HEK293 (cell line): ENCODE measurements at regions not wholly inside any gene's neighbourhood (a gene's known extent, or its start where the extent isn't known, plus 50 kb on each side); places are given as distances from the start of the nearest gene placed in this dataset.

Source experiments
- CTCF ChIA-PET: fragments of 350-600 bp; formaldehyde crosslinking; extraction: SDS; loops from one replicate; lab custom pipeline; 2021; ENCODE audit warnings: antibody characterized with exemption; lab: Yijun Ruan, JAX
- POLR2A ChIA-PET: fragments of 300-600 bp; formaldehyde crosslinking; extraction: SDS; loops from one replicate; lab custom pipeline; 2020; ENCODE audit warnings: antibody characterized with exemption, inconsistent platforms; lab: Yijun Ruan, JAX
- H3K27ac ChIP-seq: fragments of 200-500 bp; sonication (Bioruptor generic); 2 replicates; pipeline ENCODE4 v1.5.1; 2014; ENCODE audit warnings: low read depth, low read length, control low read depth, inconsistent platforms; ENCODE audit errors: extremely low read depth
- H3K36me3 ChIP-seq, 2 experiments: fragments of 200-500 bp in 1 of 2; sonication (Bioruptor generic) in 1 of 2; 1 replicate in 1 of 2; 2 replicates in 1 of 2; pipeline ENCODE4 v1.5.1; 2014 to 2017; ENCODE audit warnings: inconsistent platforms in 2 of 2, low read length in 2 of 2; ENCODE audit not compliant: control insufficient read depth in 2 of 2, insufficient read depth in 1 of 2
- H3K4me1 ChIP-seq: fragments of 200-500 bp; sonication (Bioruptor generic); 2 replicates; pipeline ENCODE4 v1.5.1; 2014; ENCODE audit warnings: mild to moderate bottlenecking, low read length, inconsistent platforms; ENCODE audit not compliant: control insufficient read depth, insufficient read depth
- H3K4me3 ChIP-seq: 2 replicates; pipeline ENCODE4 v1.5.1; 2011; ENCODE audit warnings: low read depth, mild to moderate bottlenecking, control low read depth, low read length, moderate library complexity
- H3K9me3 ChIP-seq: fragments of 200-500 bp; sonication (Bioruptor generic); 2 replicates; pipeline ENCODE4 v1.5.1; 2014; ENCODE audit warnings: low read depth, low read length, inconsistent platforms; ENCODE audit not compliant: control insufficient read depth, insufficient read depth
- BCL6B ChIP-seq: fragments of 450-650 bp; formaldehyde crosslinking; IDR thresholded peaks from 2 replicates; pipeline ENCODE4 v1.5.1; 2017; ENCODE audit warnings: missing biosample characterization, missing genetic modification characterization
- GLI2 ChIP-seq: fragments of 450-650 bp; formaldehyde crosslinking; IDR thresholded peaks from 2 replicates; pipeline ENCODE4; 2017; ENCODE audit warnings: missing biosample characterization, missing genetic modification characterization, low read depth, borderline replicate concordance
- KLF1 ChIP-seq: fragments of 450-650 bp; formaldehyde crosslinking; IDR thresholded peaks from 2 replicates; pipeline ENCODE4 v1.5.1; 2016; ENCODE audit warnings: missing biosample characterization, missing genetic modification characterization
- KLF16 ChIP-seq: fragments of 450-650 bp; formaldehyde crosslinking; IDR thresholded peaks from 2 replicates; pipeline ENCODE4 v1.5.1; 2017; ENCODE audit warnings: missing biosample characterization, missing genetic modification characterization
- PRDM6 ChIP-seq: fragments of 450-650 bp; formaldehyde crosslinking; IDR thresholded peaks from 2 replicates; pipeline ENCODE4 v1.5.1; 2017; ENCODE audit warnings: missing biosample characterization, missing genetic modification characterization
- SCRT2 ChIP-seq: fragments of 450-650 bp; formaldehyde crosslinking; IDR thresholded peaks from 2 replicates; pipeline ENCODE4 v1.5.1; 2016; ENCODE audit warnings: missing biosample characterization, missing genetic modification characterization
- YY1 ChIP-seq: fragments of 450-650 bp; formaldehyde crosslinking; IDR thresholded peaks from 2 replicates; pipeline ENCODE4 v1.5.1; 2018; ENCODE audit warnings: missing biosample characterization, missing genetic modification characterization
- ZBTB1 ChIP-seq: fragments of 450-650 bp; formaldehyde crosslinking; IDR thresholded peaks from 2 replicates; pipeline ENCODE4 v1.5.1; 2016; ENCODE audit warnings: missing biosample characterization, missing genetic modification characterization
- ZEB2 ChIP-seq: fragments of 450-650 bp; formaldehyde crosslinking; IDR thresholded peaks from 2 replicates; pipeline ENCODE4 v1.5.1; 2016; ENCODE audit warnings: missing biosample characterization, missing genetic modification characterization
- ZFHX2 ChIP-seq: fragments of 450-650 bp; formaldehyde crosslinking; conservative IDR thresholded peaks from 2 replicates; pipeline ENCODE4 v1.5.1; 2016; ENCODE audit warnings: missing biosample characterization, missing genetic modification characterization
- ZNF133 ChIP-seq: fragments of 450-650 bp; formaldehyde crosslinking; IDR thresholded peaks from 2 replicates; pipeline ENCODE4 v1.5.1; 2016; ENCODE audit warnings: missing biosample characterization, missing genetic modification characterization
- ZNF140 ChIP-seq: fragments of 450-650 bp; formaldehyde crosslinking; IDR thresholded peaks from 2 replicates; pipeline ENCODE4 v1.5.1; 2016; ENCODE audit warnings: missing biosample characterization, missing genetic modification characterization
- ZNF202 ChIP-seq: fragments of 450-650 bp; formaldehyde crosslinking; IDR thresholded peaks from 2 replicates; pipeline ENCODE4 v1.5.1; 2016; ENCODE audit warnings: missing biosample characterization, missing genetic modification characterization, borderline replicate concordance
- ZNF239 ChIP-seq: fragments of 450-650 bp; formaldehyde crosslinking; IDR thresholded peaks from 2 replicates; pipeline ENCODE4 v1.5.1; 2016; ENCODE audit warnings: missing biosample characterization, missing genetic modification characterization
- ZNF292 ChIP-seq: fragments of 450-650 bp; formaldehyde crosslinking; IDR thresholded peaks from 2 replicates; pipeline ENCODE4 v1.5.1; 2016; ENCODE audit warnings: low read depth, missing biosample characterization, missing genetic modification characterization, borderline replicate concordance
- ZNF354C ChIP-seq: fragments of 450-650 bp; formaldehyde crosslinking; IDR thresholded peaks from 2 replicates; pipeline ENCODE4 v1.5.1; 2016; ENCODE audit warnings: missing biosample characterization, missing genetic modification characterization, low read depth, borderline replicate concordance
- ZNF362 ChIP-seq: fragments of 450-650 bp; formaldehyde crosslinking; IDR thresholded peaks from 2 replicates; pipeline ENCODE4 v1.5.1; 2016; ENCODE audit warnings: missing biosample characterization, missing genetic modification characterization
- ZNF473 ChIP-seq: fragments of 450-650 bp; formaldehyde crosslinking; IDR thresholded peaks from 2 replicates; pipeline ENCODE4 v1.5.1; 2017; ENCODE audit warnings: missing biosample characterization, missing genetic modification characterization
- ZNF513 ChIP-seq: fragments of 450-650 bp; IDR thresholded peaks from 2 replicates; pipeline ENCODE4 v1.5.1; 2018; ENCODE audit warnings: missing biosample characterization, missing genetic modification characterization
- ZNF521 ChIP-seq: fragments of 450-650 bp; formaldehyde crosslinking; IDR thresholded peaks from 2 replicates; pipeline ENCODE4 v1.5.1; 2017; ENCODE audit warnings: missing biosample characterization, mild to moderate bottlenecking, missing genetic modification characterization
- ZNF571 ChIP-seq: fragments of 450-650 bp; formaldehyde crosslinking; IDR thresholded peaks from 2 replicates; pipeline ENCODE4 v1.5.0; 2017; ENCODE audit warnings: missing biosample characterization, missing genetic modification characterization
- ZNF654 ChIP-seq: fragments of 450-650 bp; formaldehyde crosslinking; IDR thresholded peaks from 2 replicates; pipeline ENCODE4 v1.5.1; 2016; ENCODE audit warnings: low read depth, missing biosample characterization, missing genetic modification characterization
- ZNF704 ChIP-seq: fragments of 450-650 bp; formaldehyde crosslinking; IDR thresholded peaks from 2 replicates; pipeline ENCODE4 v1.5.1; 2016; ENCODE audit warnings: missing biosample characterization, missing genetic modification characterization
- ZNF747 ChIP-seq: fragments of 450-650 bp; formaldehyde crosslinking; IDR thresholded peaks from 2 replicates; pipeline ENCODE4 v1.5.1; 2016; ENCODE audit warnings: missing biosample characterization, missing genetic modification characterization
- ZNF830 ChIP-seq: fragments of 450-650 bp; IDR thresholded peaks from 2 replicates; pipeline ENCODE4 v1.5.0; 2018; ENCODE audit warnings: missing biosample characterization, missing genetic modification characterization, low read depth, mild to moderate bottlenecking, moderate library complexity
- ZSCAN16 ChIP-seq: fragments of 450-650 bp; formaldehyde crosslinking; IDR thresholded peaks from 2 replicates; pipeline ENCODE4 v1.5.1; 2016; ENCODE audit warnings: missing biosample characterization, missing genetic modification characterization
- ZSCAN30 ChIP-seq: fragments of 450-650 bp; IDR thresholded peaks from 2 replicates; pipeline ENCODE4 v1.5.1; 2018; ENCODE audit warnings: missing biosample characterization, mild to moderate bottlenecking, missing genetic modification characterization, moderate library complexity
- TF ChIP-seq, protein P1 (sequence below): fragments of 450-650 bp; formaldehyde crosslinking; IDR thresholded peaks from 2 replicates; pipeline ENCODE4 v1.5.1; 2016; ENCODE audit warnings: missing biosample characterization, missing genetic modification characterization, low read depth

GRCh38 chr2:129735576-129735975 lies 243.9 kb upstream of the RAB6C start:
- Histone ChIP-seq H3K27ac (no peak overlapping the region), H3K4me3 (no peak overlapping the region), H3K4me1 (no peaks in the 10 kb centered on the region), H3K9me3 (no peaks in the 10 kb centered on the region), H3K36me3 (no peaks in the 10 kb centered on the region)
- CTCF ChIA-PET: no interaction called here
- POLR2A ChIA-PET: no interaction called here
- TF ChIP-seq, protein P1, sequence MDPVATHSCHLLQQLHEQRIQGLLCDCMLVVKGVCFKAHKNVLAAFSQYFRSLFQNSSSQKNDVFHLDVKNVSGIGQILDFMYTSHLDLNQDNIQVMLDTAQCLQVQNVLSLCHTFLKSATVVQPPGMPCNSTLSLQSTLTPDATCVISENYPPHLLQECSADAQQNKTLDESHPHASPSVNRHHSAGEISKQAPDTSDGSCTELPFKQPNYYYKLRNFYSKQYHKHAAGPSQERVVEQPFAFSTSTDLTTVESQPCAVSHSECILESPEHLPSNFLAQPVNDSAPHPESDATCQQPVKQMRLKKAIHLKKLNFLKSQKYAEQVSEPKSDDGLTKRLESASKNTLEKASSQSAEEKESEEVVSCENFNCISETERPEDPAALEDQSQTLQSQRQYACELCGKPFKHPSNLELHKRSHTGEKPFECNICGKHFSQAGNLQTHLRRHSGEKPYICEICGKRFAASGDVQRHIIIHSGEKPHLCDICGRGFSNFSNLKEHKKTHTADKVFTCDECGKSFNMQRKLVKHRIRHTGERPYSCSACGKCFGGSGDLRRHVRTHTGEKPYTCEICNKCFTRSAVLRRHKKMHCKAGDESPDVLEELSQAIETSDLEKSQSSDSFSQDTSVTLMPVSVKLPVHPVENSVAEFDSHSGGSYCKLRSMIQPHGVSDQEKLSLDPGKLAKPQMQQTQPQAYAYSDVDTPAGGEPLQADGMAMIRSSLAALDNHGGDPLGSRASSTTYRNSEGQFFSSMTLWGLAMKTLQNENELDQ (tag by site-specific recombination): no peak
- TF ChIP-seq ZNF571 (no peak), SCRT2 (tag by site-specific recombination) (no peak), ZNF473 (no peak), ZNF202 (tag by site-specific recombination) (no peak), ZNF140 (tag by site-specific recombination) (no peak), KLF16 (tag by site-specific recombination) (no peak), ZNF354C (tag by site-specific recombination) (no peak), KLF1 (tag by site-specific recombination) (no peak), ZNF292 (no peak), ZNF133 (tag by site-specific recombination) (no peak), ZNF654 (no peak), ZSCAN30 (tag by site-specific recombination) (no peak), ZFHX2 (tag by site-specific recombination) (no peak), ZNF362 (tag by site-specific recombination) (no peak), GLI2 (tag by site-specific recombination) (no peak), ZEB2 (tag by site-specific recombination) (no peak), ZSCAN16 (tag by site-specific recombination) (no peak), ZNF521 (tag by site-specific recombination) (no peak), ZNF830 (tag by site-specific recombination) (no peak)

- no peaks in the 10 kb centered on the region for H3K36me3 ChIP-seq
- no peaks in the 10 kb centered on the region for H3K4me1 ChIP-seq
- ChIA-PET POLR2A (no interaction called here), CTCF (no interaction called here)
- no peak overlapping the region for H3K4me3 ChIP-seq
- no peaks in the 10 kb centered on the region for H3K9me3 ChIP-seq
- no peak overlapping the region for H3K27ac ChIP-seq
- TF ChIP-seq ZNF704 (tag by site-specific recombination) (no peak), BCL6B (tag by site-specific recombination) (no peak), ZNF239 (tag by site-specific recombination) (no peak), ZNF513 (tag by site-specific recombination) (no peak), ZNF747 (tag by site-specific recombination) (no peak), ZBTB1 (tag by site-specific recombination) (no peak), PRDM6 (tag by site-specific recombination) (no peak), YY1 (no peak)
These were observed 241.6 kb upstream of the RAB6C start for GRCh38 chr2:129737660-129738527.
